ENCODE measurements at regions not wholly inside any gene's neighbourhood (a gene's known extent, or its start where the extent isn't known, plus 50 kb on each side); places are given as distances from the start of the nearest gene placed in this dataset.
"Not testable (repeated sequence)": the region's sequence is repeated elsewhere in the genome, so short reads cannot be mapped to it uniquely, and the experiment has no call there.

- Histone ChIP-seq H3K4me3 (ENCODE audit: low read depth, low read length) (no peak overlapping the region), H3K36me3 (ENCODE audit: control insufficient read depth, insufficient read depth, low read length) (no peaks in the 10 kb centered on the region), H3K27me3 (ENCODE audit: control insufficient read depth, insufficient read depth, low read length) (peaks cover under 1% of the 10 kb centered on the region)
- TF ChIP-seq CTCF (IDR thresholded peaks at IDR 0.05; ENCODE audit: insufficient read depth, low read depth, low read length) = no peak
- ChIA-PET CTCF (interaction anchor here (1.7 kb wide), 1 partner anchor 29 kb away, joined by 5 read pairs; no protein-coding TSS in a partner anchor), POLR2A (no interaction called here)
- no peak for DNase-seq (ENCODE audit: low read depth)
Measured at GRCh38 chr13:44142941-44143665, 230.5 kb upstream of the SERP2 start.

- ChIA-PET POLR2A (no interaction called here), CTCF (no interaction called here)
- no peak for TF ChIP-seq CTCF (IDR thresholded peaks at IDR 0.05; ENCODE audit: insufficient read depth, low read depth, low read length)
Measured at GRCh38 chr13:44146138-44146537, 227.5 kb upstream of the SERP2 start.

GRCh38 chr13:44147233-44147632 lies 226.4 kb upstream of the SERP2 start:
- CTCF ChIA-PET = no interaction called here
- H3K27me3 ChIP-seq (ENCODE audit: control insufficient read depth, insufficient read depth, low read length) = peaks cover 2% of the 10 kb centered on the region
- POLR2A ChIA-PET = no interaction called here
- TF ChIP-seq CTCF (IDR thresholded peaks at IDR 0.05; ENCODE audit: insufficient read depth, low read depth, low read length) = no peak
- H3K36me3 ChIP-seq (ENCODE audit: control insufficient read depth, insufficient read depth, low read length) = no peaks in the 10 kb centered on the region
- no peak overlapping the region for H3K4me3 ChIP-seq (ENCODE audit: low read depth, low read length)
- DNase-seq (ENCODE audit: low read depth) = no peak

More at GRCh38 chr13:44146138-44146537, 227.5 kb upstream of the SERP2 start:
- H3K27me3 ChIP-seq (ENCODE audit: control insufficient read depth, insufficient read depth, low read length) = peaks cover 2% of the 10 kb centered on the region
- H3K4me3 ChIP-seq (ENCODE audit: low read depth, low read length) = no peak overlapping the region
- DNase-seq (ENCODE audit: low read depth) = no peak
- no peaks in the 10 kb centered on the region for H3K36me3 ChIP-seq (ENCODE audit: control insufficient read depth, insufficient read depth, low read length)

GRCh38 chr13:44147648-44148047 lies 226.0 kb upstream of the SERP2 start:
- Histone ChIP-seq H3K4me3 (ENCODE audit: low read depth, low read length) (no peak overlapping the region), H3K36me3 (ENCODE audit: control insufficient read depth, insufficient read depth, low read length) (no peaks in the 10 kb centered on the region), H3K27me3 (ENCODE audit: control insufficient read depth, insufficient read depth, low read length) (peaks cover 2% of the 10 kb centered on the region)
- TF ChIP-seq CTCF (IDR thresholded peaks at IDR 0.05; ENCODE audit: insufficient read depth, low read depth, low read length) = no peak
- ChIA-PET POLR2A (no interaction called here), CTCF (no interaction called here)
- DNase-seq (ENCODE audit: low read depth) = no peak

GRCh38 chr13:44148159-44148914 lies 225.3 kb upstream of the SERP2 start:
- ChIA-PET POLR2A (no interaction called here), CTCF (no interaction called here)
- Histone ChIP-seq H3K4me3 (ENCODE audit: low read depth, low read length) (no peak overlapping the region), H3K36me3 (ENCODE audit: control insufficient read depth, insufficient read depth, low read length) (no peaks in the 10 kb centered on the region), H3K27me3 (ENCODE audit: control insufficient read depth, insufficient read depth, low read length) (peaks cover 2% of the 10 kb centered on the region)
- no peak for TF ChIP-seq CTCF (IDR thresholded peaks at IDR 0.05; ENCODE audit: insufficient read depth, low read depth, low read length)
- no peak for DNase-seq (ENCODE audit: low read depth)

- H3K36me3 ChIP-seq (ENCODE audit: control insufficient read depth, insufficient read depth, low read length); DNase-seq (ENCODE audit: low read depth); H3K4me3 ChIP-seq (ENCODE audit: low read depth, low read length); H3K27me3 ChIP-seq (ENCODE audit: control insufficient read depth, insufficient read depth, low read length); POLR2A ChIA-PET; CTCF ChIA-PET: not testable (repeated sequence)
Measured at GRCh38 chr13:44149231-44149630, 224.4 kb upstream of the SERP2 start.

All from BJ (cell line).